Gastrocnemius medialis (tissue), 4 donors: ENCODE measurements at regions not wholly inside any gene's neighbourhood (a gene's known extent, or its start where the extent isn't known, plus 50 kb on each side); places are given as distances from the start of the nearest gene placed in this dataset.

Source experiments
- POLR2A ChIP-seq, 2 donors: fragments of 450-650 bp; IDR thresholded peaks; one replicate each; pipeline ENCODE4 v1.6.1; 2017; ENCODE audit warnings: antibody characterized with exemption in 2 of 2, mild to moderate bottlenecking in 2 of 2, moderate library complexity in 2 of 2
- TF ChIP-seq, protein P1 (sequence below), 5 experiments: fragments of 450-650 bp in 3 of 5; fragments of 200-600 bp in 2 of 5; sonication (generic) in 2 of 5; IDR thresholded peaks in 4 of 5; conservative IDR thresholded peaks in 1 of 5; 1 replicate in 4 of 5; 2 replicates in 1 of 5; pipeline ENCODE4 v1.5.1; 2016 to 2019; ENCODE audit warnings: antibody characterized with exemption in 5 of 5, mild to moderate bottlenecking in 3 of 5, moderate library complexity in 3 of 5

DNA sequence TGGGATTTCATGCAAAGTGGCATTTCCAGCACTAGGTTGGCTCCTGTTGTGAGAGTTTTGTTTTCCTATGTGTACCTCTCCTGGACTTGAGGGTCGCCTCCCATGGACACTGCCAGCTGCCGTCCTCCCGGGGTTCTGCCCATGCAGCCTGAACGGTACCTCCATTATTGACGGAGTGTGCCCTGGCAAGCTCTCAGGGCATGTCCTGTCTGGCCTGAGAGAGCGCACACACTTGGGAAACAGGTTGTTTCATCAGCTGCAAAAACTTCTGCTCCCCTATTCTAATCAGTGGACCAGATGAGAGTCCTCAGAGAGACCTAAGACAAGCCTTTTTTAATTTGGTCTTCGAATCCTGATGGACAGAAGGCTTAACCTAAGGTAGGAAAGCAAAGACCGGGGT lies 56.6 kb upstream of the HOPX start:
- TF ChIP-seq, protein P1, sequence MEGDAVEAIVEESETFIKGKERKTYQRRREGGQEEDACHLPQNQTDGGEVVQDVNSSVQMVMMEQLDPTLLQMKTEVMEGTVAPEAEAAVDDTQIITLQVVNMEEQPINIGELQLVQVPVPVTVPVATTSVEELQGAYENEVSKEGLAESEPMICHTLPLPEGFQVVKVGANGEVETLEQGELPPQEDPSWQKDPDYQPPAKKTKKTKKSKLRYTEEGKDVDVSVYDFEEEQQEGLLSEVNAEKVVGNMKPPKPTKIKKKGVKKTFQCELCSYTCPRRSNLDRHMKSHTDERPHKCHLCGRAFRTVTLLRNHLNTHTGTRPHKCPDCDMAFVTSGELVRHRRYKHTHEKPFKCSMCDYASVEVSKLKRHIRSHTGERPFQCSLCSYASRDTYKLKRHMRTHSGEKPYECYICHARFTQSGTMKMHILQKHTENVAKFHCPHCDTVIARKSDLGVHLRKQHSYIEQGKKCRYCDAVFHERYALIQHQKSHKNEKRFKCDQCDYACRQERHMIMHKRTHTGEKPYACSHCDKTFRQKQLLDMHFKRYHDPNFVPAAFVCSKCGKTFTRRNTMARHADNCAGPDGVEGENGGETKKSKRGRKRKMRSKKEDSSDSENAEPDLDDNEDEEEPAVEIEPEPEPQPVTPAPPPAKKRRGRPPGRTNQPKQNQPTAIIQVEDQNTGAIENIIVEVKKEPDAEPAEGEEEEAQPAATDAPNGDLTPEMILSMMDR (IDR thresholded peaks at IDR 0.05 in 4 of 5, conservative IDR thresholded peaks at IDR 0.05 in 1 of 5): no peak
- no peak for TF ChIP-seq POLR2A (IDR thresholded peaks at IDR 0.05)
